DOHH2 (cell line): ENCODE measurements at regions not wholly inside any gene's neighbourhood (a gene's known extent, or its start where the extent isn't known, plus 50 kb on each side); places are given as distances from the start of the nearest gene placed in this dataset.

Experiments used
- CTCF ChIP-seq: fragments of 200-600 bp; sonication (generic); IDR thresholded peaks from one replicate; pipeline ENCODE4 v1.5.1; 2014; ENCODE audit warnings: antibody characterized with exemption, mild to moderate bottlenecking, low read depth, low read length; ENCODE audit not compliant: poor library complexity, severe bottlenecking
- EZH2phosphoT487 ChIP-seq: fragments of 200-600 bp; sonication (generic); IDR thresholded peaks from 2 replicates; pipeline ENCODE4 v1.6.1; 2017; ENCODE audit warnings: borderline replicate concordance, mild to moderate bottlenecking, antibody characterized with exemption, low read length, moderate library complexity, mixed read lengths

- TF ChIP-seq CTCF, result no peak
- TF ChIP-seq EZH2phosphoT487, result no peak
Measured at GRCh38 chr10:6877336-6877721, 297.3 kb upstream of the PRKCQ start.
